GM12878 (cell line): ENCODE measurements at regions not wholly inside any gene's neighbourhood (a gene's known extent, or its start where the extent isn't known, plus 50 kb on each side); places are given as distances from the start of the nearest gene placed in this dataset.

ENCODE experiments used
- ATAC-seq: fragments of 200-7000 bp; cut with Tn5 transposase; 3 replicates; pipeline ENCODE4 v1.9.1; 2020; ENCODE audit warnings: mild to moderate bottlenecking, moderate library complexity
- BruUV-seq: library from RNA; stranded (reverse); fragments of 400-500 nt; replicated peaks from 2 replicates; lab custom pipeline; 2021; lab: Mats Ljungman, UMichigan
- CTCF ChIA-PET: fragments of 300-600 bp; sonication (Branson Sonifier 250); formaldehyde crosslinking; extraction: SDS; loops from one replicate; lab custom pipeline; 2021; ENCODE audit warnings: inconsistent platforms; lab: Yijun Ruan, JAX
- POLR2A ChIA-PET: fragments of 350-600 bp; formaldehyde crosslinking; extraction: SDS; loops from one replicate; lab custom pipeline; 2021; ENCODE audit warnings: inconsistent platforms; lab: Charles Lee
- RAD21 ChIA-PET: fragments of 300-600 bp; sonication (Branson Sonifier 250); formaldehyde crosslinking; loops from one replicate; lab custom pipeline; 2023; ENCODE audit warnings: antibody characterized with exemption; ENCODE audit not compliant: unreplicated experiment; lab: Charles Lee
- SMC1A ChIA-PET: fragments of 300-600 bp; sonication (Branson Sonifier 250); formaldehyde crosslinking; loops from one replicate; lab custom pipeline; 2023; ENCODE audit not compliant: unreplicated experiment, uncharacterized antibody; lab: Charles Lee
- DNase-seq: peaks from one replicate; pipeline ENCODE4 v3.0.0-alpha.2; 2011; ENCODE audit warnings: low read depth, low spot score
- FAIRE-seq: peaks from 3 replicates; lab custom pipeline; 2011; peaks lifted over from hg19 to GRCh38; lab: Jason Lieb, UNC
- H2AFZ ChIP-seq: 2 replicates; pipeline ENCODE4 v1.6.0; 2011; ENCODE audit warnings: low read depth, low read length, control low read depth; ENCODE audit not compliant: control insufficient read depth
- H3K27ac ChIP-seq: 2 replicates; pipeline ENCODE4 v1.5.1; 2011; ENCODE audit warnings: control low read depth; ENCODE audit not compliant: control insufficient read depth, insufficient read depth
- H3K27me3 ChIP-seq, 2 experiments: replicated peaks in 1 of 2; 2 replicates each; pipeline versions ENCODE4 v1.6.0 to v1.6.1; 2011; ENCODE audit warnings: low read length in 1 of 2; ENCODE audit not compliant: control insufficient read depth in 2 of 2, insufficient read depth in 2 of 2
- H3K36me3 ChIP-seq, 2 experiments: 2 replicates each; pipeline ENCODE4 v1.5.1; 2011; ENCODE audit warnings: low read length in 1 of 2; ENCODE audit not compliant: control insufficient read depth in 2 of 2, insufficient read depth in 2 of 2
- H3K4me1 ChIP-seq: 2 replicates; pipeline ENCODE4 v1.6.1; 2011; ENCODE audit warnings: mild to moderate bottlenecking, low read length, moderate library complexity, mixed read lengths; ENCODE audit not compliant: control insufficient read depth, insufficient read depth
- H3K4me2 ChIP-seq: 2 replicates; pipeline ENCODE4 v1.6.0; 2011; ENCODE audit warnings: control low read depth; ENCODE audit not compliant: control insufficient read depth, insufficient read depth
- H3K4me3 ChIP-seq: fragments of 200-600 bp; sonication (generic); 2 replicates; pipeline ENCODE4 v1.5.1; 2016
- H3K79me2 ChIP-seq: 2 replicates; pipeline ENCODE4 v1.6.0; 2011; ENCODE audit warnings: low read length; ENCODE audit not compliant: control insufficient read depth, insufficient read depth
- H3K9ac ChIP-seq: 2 replicates; pipeline ENCODE4 v1.8.0; 2011; ENCODE audit warnings: low read length, control low read depth, mixed read lengths; ENCODE audit not compliant: control insufficient read depth, insufficient read depth
- H3K9me3 ChIP-seq: replicated peaks from 3 replicates; pipeline ENCODE4 v1.5.1; 2011; ENCODE audit warnings: mild to moderate bottlenecking, low read length; ENCODE audit not compliant: control insufficient read depth, insufficient read depth
- H4K20me1 ChIP-seq: 2 replicates; pipeline ENCODE4 v1.6.0; 2011; ENCODE audit not compliant: control insufficient read depth, insufficient read depth
- ATF7 ChIP-seq: fragments of 450-650 bp; IDR thresholded peaks from 2 replicates; pipeline ENCODE4 v1.6.1; 2016; ENCODE audit warnings: low read depth, mild to moderate bottlenecking
- BCLAF1 ChIP-seq: fragments of 450-650 bp; IDR thresholded peaks from 2 replicates; pipeline ENCODE4 v1.6.1; 2017; ENCODE audit warnings: antibody characterized with exemption, mild to moderate bottlenecking, moderate library complexity
- CHD4 ChIP-seq: fragments of 200-600 bp; sonication (generic); IDR thresholded peaks from 2 replicates; pipeline ENCODE4 v1.6.1; 2016; ENCODE audit warnings: mild to moderate bottlenecking
- EZH2 ChIP-seq: IDR thresholded peaks from 2 replicates; pipeline ENCODE4 v1.6.1; 2012; ENCODE audit warnings: low read depth, mild to moderate bottlenecking, control low read depth, inconsistent platforms, low read length, borderline replicate concordance; ENCODE audit not compliant: control insufficient read depth
- IRF4 ChIP-seq: IDR thresholded peaks from 2 replicates; pipeline ENCODE4 v1.6.1; 2011; ENCODE audit warnings: low read depth, low read length
- MAX ChIP-seq: IDR thresholded peaks from 2 replicates; pipeline ENCODE4 v1.6.1; 2012; ENCODE audit warnings: low read depth, low read length, improper control_type of control experiment
- MEF2B ChIP-seq: fragments of 450-650 bp; IDR thresholded peaks from 2 replicates; pipeline ENCODE4 v1.6.1; 2018; ENCODE audit warnings: mild to moderate bottlenecking, moderate library complexity; ENCODE audit not compliant: partially characterized antibody, poor library complexity, severe bottlenecking
- MLLT1 ChIP-seq: fragments of 450-650 bp; IDR thresholded peaks from 2 replicates; pipeline ENCODE4 v1.6.1; 2016; ENCODE audit warnings: mild to moderate bottlenecking
- MXI1 ChIP-seq: fragments of 150-350 bp; IDR thresholded peaks from 2 replicates; pipeline ENCODE4 v1.6.1; 2011; ENCODE audit warnings: low read depth, mild to moderate bottlenecking, inconsistent platforms, low read length, improper control_type of control experiment
- NR2C1 ChIP-seq: fragments of 450-650 bp; IDR thresholded peaks from 2 replicates; pipeline ENCODE4 v1.6.1; 2017; ENCODE audit warnings: antibody characterized with exemption, mild to moderate bottlenecking, moderate library complexity
- SP1 ChIP-seq: IDR thresholded peaks from one replicate; pipeline ENCODE4 v1.6.1; 2011; ENCODE audit warnings: low read depth, low read length
- STAT3 ChIP-seq: IDR thresholded peaks from 2 replicates; pipeline ENCODE4 v1.6.1; 2011; ENCODE audit warnings: low read depth, low read length, improper control_type of control experiment
- ZBTB33 ChIP-seq: fragments of 450-650 bp; IDR thresholded peaks from 2 replicates; pipeline ENCODE4 v1.6.1; 2017; ENCODE audit warnings: mild to moderate bottlenecking
- ZNF622 ChIP-seq: fragments of 450-650 bp; IDR thresholded peaks from 2 replicates; pipeline ENCODE4 v1.6.1; 2017; ENCODE audit warnings: mild to moderate bottlenecking, inconsistent platforms
- ZNF687 ChIP-seq: fragments of 450-650 bp; IDR thresholded peaks from 2 replicates; pipeline ENCODE4 v1.6.1; 2017; ENCODE audit warnings: mild to moderate bottlenecking, moderate library complexity
- WGBS: methylation state at CpG from one replicate; pipeline ENCODE4 v1.1.6; 2016; ENCODE audit warnings: low lambda C conversion rate; ENCODE audit not compliant: insufficient replicate concordance, insufficient coverage; ENCODE audit errors: missing lambda C conversion rate; 5-methylcytosine and 5-hydroxymethylcytosine counted together
- in situ Hi-C: fragments of 300-500 bp; cut with MboI; formaldehyde crosslinking; loops from 9 replicates; pipeline ENCODE4 v1.14.3; 2018; ENCODE audit warnings: mixed read lengths
- intact Hi-C: fragments of 100-400 bp; cut with micrococcal nuclease; formaldehyde crosslinking; loops from one replicate; pipeline ENCODE4 v1.14.2; 2022; ENCODE audit not compliant: unreplicated experiment

GRCh38 chr13:31882794-31883193 is 143.5 kb downstream of the RXFP2 start:
- WGBS, result 46% methylated on average over 10 of the region's 10 CpGs
- TF ChIP-seq ZNF687 (0 out of 2 replicates have a peak, but pooled peaks have one; percentile 34), STAT3 (no peak), EZH2 (no peak), ATF7 (no peak), NR2C1 (no peak), ZBTB33 (no peak), SP1 (no peak), MAX (no peak), MXI1 (no peak), IRF4 (no peak), BCLAF1 (no peak), MEF2B (peak; percentile 52), CHD4 (no peak), MLLT1 (0 out of 2 replicates have a peak, but pooled peaks have one; percentile 38), ZNF622 (no peak)

More at GRCh38 chr13:31882794-31883193, 143.5 kb downstream of the RXFP2 start:
- H3K4me1 ChIP-seq, result peaks cover 11% of the 10 kb centered on the region
- ChIA-PET CTCF (no interaction called here), RAD21 (interaction anchor here (1.0 kb wide), 1 partner anchor 27 kb away, joined by 3 read pairs; no protein-coding TSS in a partner anchor), SMC1A (interaction anchor here (0.6 to 1.5 kb wide), 5 partner anchors 10 to 113 kb away, joined by 3 to 7 read pairs (median 3); no protein-coding TSS in a partner anchor), POLR2A (no interaction called here)
- H2AFZ ChIP-seq, result no peak overlapping the region
- ATAC-seq, result peak; percentile 37
- H3K36me3 ChIP-seq, result no peaks in the 10 kb centered on the region
- H3K4me2 ChIP-seq, result no peak overlapping the region
- no peaks in the 10 kb centered on the region for H3K27me3 ChIP-seq
- H3K9me3 ChIP-seq, result no peaks in the 10 kb centered on the region
- BruUV-seq, result no TSS peak
- no peak for FAIRE-seq
- intact Hi-C loops (no loop called here), in situ Hi-C loops (no loop called here)
- H4K20me1 ChIP-seq, result no peaks in the 10 kb centered on the region
- no peaks in the 10 kb centered on the region for H3K79me2 ChIP-seq
- no peak for DNase-seq
- no peak overlapping the region for H3K9ac ChIP-seq
- no peak overlapping the region for H3K4me3 ChIP-seq
- no peak overlapping the region for H3K27ac ChIP-seq
